SK-N-SH (cell line): ENCODE measurements at regions not wholly inside any gene's neighbourhood (a gene's known extent, or its start where the extent isn't known, plus 50 kb on each side); places are given as distances from the start of the nearest gene placed in this dataset.

Source experiments
- CTCF ChIA-PET: fragments of 300-600, 350-600 bp; formaldehyde crosslinking; extraction: SDS; loops from one replicate; lab custom pipeline; 2021; lab: Yijun Ruan, JAX
- POLR2A ChIA-PET: fragments of 350-600 bp; sonication (Branson Sonifier 250); formaldehyde crosslinking; extraction: SDS; loops from one replicate; lab custom pipeline; 2020; ENCODE audit warnings: antibody characterized with exemption, inconsistent platforms; lab: Yijun Ruan, JAX
- DNase-seq: peaks from one replicate; pipeline ENCODE4 v3.0.0; 2012
- H2AFZ ChIP-seq: fragments of 200-600 bp; sonication (generic); 2 replicates; pipeline ENCODE4 v1.8.1; 2016; ENCODE audit warnings: antibody characterized with exemption, mild to moderate bottlenecking, low read depth
- H3F3A ChIP-seq: fragments of 200-600 bp; sonication (generic); replicated peaks from 2 replicates; pipeline ENCODE3; 2016; ENCODE audit warnings: antibody characterized with exemption, mild to moderate bottlenecking; ENCODE audit not compliant: insufficient read depth
- H3K27ac ChIP-seq, 2 experiments: fragments of 200-500 bp in 1 of 2; fragments of 200-600 bp in 1 of 2; sonication (Bioruptor generic) in 1 of 2; sonication (generic), shearing (Covaris generic) in 1 of 2; 2 replicates each; pipeline versions ENCODE4 v1.5.1 to v1.6.1; 2014 to 2016; ENCODE audit warnings: low read depth in 2 of 2, inconsistent platforms in 1 of 2, low read length in 1 of 2, mild to moderate bottlenecking in 1 of 2, mixed read lengths in 1 of 2
- H3K27me3 ChIP-seq: fragments of 200-600 bp; sonication (generic), shearing (Covaris generic); 2 replicates; pipeline ENCODE4 v1.6.1; 2016; ENCODE audit warnings: mixed run types; ENCODE audit not compliant: insufficient read depth
- H3K36me3 ChIP-seq, 2 experiments: fragments of 200-500 bp in 1 of 2; fragments of 200-600 bp in 1 of 2; sonication (Bioruptor generic) in 1 of 2; sonication (generic) in 1 of 2; replicated peaks in 1 of 2; 2 replicates each; pipeline versions ENCODE3 to v1.5.1; 2014 to 2016; ENCODE audit warnings: low read length in 1 of 2, mild to moderate bottlenecking in 1 of 2; ENCODE audit not compliant: insufficient read depth in 2 of 2, control insufficient read depth in 1 of 2
- H3K4me1 ChIP-seq, 2 experiments: fragments of 200-500 bp in 1 of 2; fragments of 200-600 bp in 1 of 2; sonication (Bioruptor generic) in 1 of 2; sonication (generic), shearing (Covaris generic) in 1 of 2; 2 replicates each; pipeline versions ENCODE4 v1.5.1 to v1.6.1; 2014 to 2016; ENCODE audit warnings: low read depth in 1 of 2, low read length in 1 of 2, mixed run types in 1 of 2; ENCODE audit not compliant: insufficient read depth in 2 of 2, control insufficient read depth in 1 of 2
- H3K4me2 ChIP-seq: fragments of 200-600 bp; sonication (generic), shearing (Covaris generic); 2 replicates; pipeline ENCODE4 v1.6.1; 2017; ENCODE audit warnings: mixed run types
- H3K4me3 ChIP-seq, 2 experiments: fragments of 200-500 bp in 1 of 2; fragments of 200-600 bp in 1 of 2; sonication (Bioruptor generic) in 1 of 2; sonication (generic), shearing (Covaris generic) in 1 of 2; 2 replicates each; pipeline versions ENCODE4 v1.5.1 to v1.8.1; 2014 to 2016; ENCODE audit warnings: low read depth in 2 of 2, inconsistent platforms in 1 of 2, low read length in 1 of 2, mild to moderate bottlenecking in 1 of 2, mixed read lengths in 1 of 2, moderate library complexity in 1 of 2
- H3K79me2 ChIP-seq: fragments of 200-600 bp; sonication (generic); 2 replicates; pipeline ENCODE4 v1.8.1; 2017; ENCODE audit warnings: mild to moderate bottlenecking; ENCODE audit not compliant: insufficient read depth
- H3K9ac ChIP-seq: fragments of 200-600 bp; sonication (generic); 2 replicates; pipeline ENCODE4 v1.6.1; 2017; ENCODE audit warnings: mixed run types
- H3K9me2 ChIP-seq: fragments of 200-600 bp; sonication (generic); 2 replicates; pipeline ENCODE4 v1.6.1; 2017; ENCODE audit warnings: mixed run types
- H3K9me3 ChIP-seq: fragments of 200-600 bp; sonication (generic); 2 replicates; pipeline ENCODE4 v1.6.1; 2017; ENCODE audit warnings: mixed run types, mild to moderate bottlenecking, moderate library complexity
- H4K20me1 ChIP-seq: fragments of 200-600 bp; sonication (generic); 2 replicates; pipeline ENCODE4 v1.6.1; 2017; ENCODE audit warnings: mild to moderate bottlenecking, mixed run types; ENCODE audit not compliant: insufficient read depth
- CTCF ChIP-seq: fragments of 200-600 bp; sonication (generic); IDR thresholded peaks from 2 replicates; pipeline ENCODE4 v1.6.1; 2017; ENCODE audit warnings: antibody characterized with exemption, mild to moderate bottlenecking, moderate library complexity
- ELF1 ChIP-seq: IDR thresholded peaks from 2 replicates; pipeline ENCODE4 v1.4.0; 2012
- JUND ChIP-seq: IDR thresholded peaks from 2 replicates; pipeline ENCODE4 v1.4.0; 2012
- MAX ChIP-seq: IDR thresholded peaks from 2 replicates; pipeline ENCODE4 v1.4.0; 2012; ENCODE audit warnings: low read depth
- NFIC ChIP-seq: IDR thresholded peaks from 2 replicates; pipeline ENCODE4 v1.4.0; 2012; ENCODE audit warnings: borderline replicate concordance
- SIN3A ChIP-seq: IDR thresholded peaks from 2 replicates; pipeline ENCODE4 v1.6.1; 2012; ENCODE audit warnings: low read depth, mild to moderate bottlenecking, low read length, moderate library complexity, borderline replicate concordance
- WGBS: methylation state at CpG from one replicate; pipeline ENCODE4 v1.1.6; 2017; ENCODE audit warnings: low lambda C conversion rate; 5-methylcytosine and 5-hydroxymethylcytosine counted together
- TF ChIP-seq, protein P1 (sequence below): IDR thresholded peaks from 2 replicates; pipeline ENCODE4 v1.6.1; 2012; ENCODE audit warnings: mild to moderate bottlenecking, low read depth, low read length, moderate library complexity
- TF ChIP-seq, protein P2 (sequence below): IDR thresholded peaks from 2 replicates; pipeline ENCODE4; 2012

DNA sequence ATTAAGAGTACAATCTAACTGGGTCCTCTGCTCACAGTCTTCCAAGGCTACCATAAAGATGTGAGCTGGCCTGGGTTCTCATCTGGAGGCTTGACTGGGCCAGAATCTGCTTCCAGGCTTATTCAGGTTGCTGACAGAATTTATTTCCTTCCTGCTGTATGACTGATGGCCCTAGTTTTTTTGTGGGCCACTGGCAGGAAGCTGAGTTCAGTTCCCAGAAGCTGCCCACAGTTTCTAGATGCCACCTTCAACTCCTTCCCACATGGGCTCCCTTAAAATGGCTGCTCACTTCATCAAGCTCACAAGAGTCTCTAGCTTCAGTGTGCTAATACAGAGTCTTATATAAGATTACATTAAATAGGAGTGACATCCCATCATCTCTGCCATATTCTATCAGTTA lies 121.7 kb upstream of the CAND1 start (continued):
- TF ChIP-seq, protein P1, sequence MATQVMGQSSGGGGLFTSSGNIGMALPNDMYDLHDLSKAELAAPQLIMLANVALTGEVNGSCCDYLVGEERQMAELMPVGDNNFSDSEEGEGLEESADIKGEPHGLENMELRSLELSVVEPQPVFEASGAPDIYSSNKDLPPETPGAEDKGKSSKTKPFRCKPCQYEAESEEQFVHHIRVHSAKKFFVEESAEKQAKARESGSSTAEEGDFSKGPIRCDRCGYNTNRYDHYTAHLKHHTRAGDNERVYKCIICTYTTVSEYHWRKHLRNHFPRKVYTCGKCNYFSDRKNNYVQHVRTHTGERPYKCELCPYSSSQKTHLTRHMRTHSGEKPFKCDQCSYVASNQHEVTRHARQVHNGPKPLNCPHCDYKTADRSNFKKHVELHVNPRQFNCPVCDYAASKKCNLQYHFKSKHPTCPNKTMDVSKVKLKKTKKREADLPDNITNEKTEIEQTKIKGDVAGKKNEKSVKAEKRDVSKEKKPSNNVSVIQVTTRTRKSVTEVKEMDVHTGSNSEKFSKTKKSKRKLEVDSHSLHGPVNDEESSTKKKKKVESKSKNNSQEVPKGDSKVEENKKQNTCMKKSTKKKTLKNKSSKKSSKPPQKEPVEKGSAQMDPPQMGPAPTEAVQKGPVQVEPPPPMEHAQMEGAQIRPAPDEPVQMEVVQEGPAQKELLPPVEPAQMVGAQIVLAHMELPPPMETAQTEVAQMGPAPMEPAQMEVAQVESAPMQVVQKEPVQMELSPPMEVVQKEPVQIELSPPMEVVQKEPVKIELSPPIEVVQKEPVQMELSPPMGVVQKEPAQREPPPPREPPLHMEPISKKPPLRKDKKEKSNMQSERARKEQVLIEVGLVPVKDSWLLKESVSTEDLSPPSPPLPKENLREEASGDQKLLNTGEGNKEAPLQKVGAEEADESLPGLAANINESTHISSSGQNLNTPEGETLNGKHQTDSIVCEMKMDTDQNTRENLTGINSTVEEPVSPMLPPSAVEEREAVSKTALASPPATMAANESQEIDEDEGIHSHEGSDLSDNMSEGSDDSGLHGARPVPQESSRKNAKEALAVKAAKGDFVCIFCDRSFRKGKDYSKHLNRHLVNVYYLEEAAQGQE, result no peak
- TF ChIP-seq MAX, result no peak
- no peak for TF ChIP-seq SIN3A
- TF ChIP-seq JUND, result no peak
- TF ChIP-seq, protein P2, sequence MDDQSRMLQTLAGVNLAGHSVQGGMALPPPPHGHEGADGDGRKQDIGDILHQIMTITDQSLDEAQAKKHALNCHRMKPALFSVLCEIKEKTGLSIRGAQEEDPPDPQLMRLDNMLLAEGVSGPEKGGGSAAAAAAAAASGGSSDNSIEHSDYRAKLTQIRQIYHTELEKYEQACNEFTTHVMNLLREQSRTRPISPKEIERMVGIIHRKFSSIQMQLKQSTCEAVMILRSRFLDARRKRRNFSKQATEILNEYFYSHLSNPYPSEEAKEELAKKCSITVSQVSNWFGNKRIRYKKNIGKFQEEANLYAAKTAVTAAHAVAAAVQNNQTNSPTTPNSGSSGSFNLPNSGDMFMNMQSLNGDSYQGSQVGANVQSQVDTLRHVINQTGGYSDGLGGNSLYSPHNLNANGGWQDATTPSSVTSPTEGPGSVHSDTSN, result no peak
- TF ChIP-seq, all 33 proteins: peak for 0

DNA sequence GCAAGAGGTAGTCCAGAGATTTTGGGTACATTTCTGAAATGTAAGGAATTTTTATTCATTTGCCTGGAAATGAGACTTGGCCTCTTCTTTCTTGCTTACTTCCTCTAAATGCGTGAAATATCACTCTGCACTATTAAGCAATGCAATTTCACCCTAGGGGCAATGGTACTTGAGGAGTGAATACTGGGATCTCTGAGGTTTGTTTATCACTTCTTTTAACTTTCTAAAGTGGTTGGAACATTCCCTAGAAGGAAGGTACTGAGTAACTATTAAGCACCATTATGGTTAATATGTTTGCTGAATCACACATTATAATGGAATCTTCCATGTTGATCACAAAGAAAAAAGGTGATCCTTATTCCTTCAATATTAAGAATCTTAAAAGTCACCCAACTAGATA lies 120.9 kb upstream of the CAND1 start:
- Histone ChIP-seq H3K27me3 (no peaks in the 10 kb centered on the region), H2AFZ (no peak overlapping the region), H3K79me2 (no peaks in the 10 kb centered on the region), H3K36me3 (no peaks in the 10 kb centered on the region), H3K4me3 (no peak overlapping the region), H3K9me3 (no peaks in the 10 kb centered on the region), H3K4me2 (no peak overlapping the region), H3K4me1 (no peaks in the 10 kb centered on the region), H4K20me1 (no peaks in the 10 kb centered on the region), H3K9me2 (no peaks in the 10 kb centered on the region), H3K9ac (no peak overlapping the region), H3F3A (no peaks in the 10 kb centered on the region), H3K27ac (no peak overlapping the region)
- 37% methylated on average over 1 of the region's 1 CpG for WGBS
- DNase-seq, result no peak
- TF ChIP-seq, protein P2, result no peak
- no peak for TF ChIP-seq CTCF
- TF ChIP-seq ELF1, result no peak
- TF ChIP-seq NFIC, result no peak
- ChIA-PET CTCF (no interaction called here), POLR2A (no interaction called here)
